HEK293 (cell line): ENCODE measurements at regions not wholly inside any gene's neighbourhood (a gene's known extent, or its start where the extent isn't known, plus 50 kb on each side); places are given as distances from the start of the nearest gene placed in this dataset.

Source experiments
- CTCF ChIA-PET: fragments of 350-600 bp; formaldehyde crosslinking; extraction: SDS; loops from one replicate; lab custom pipeline; 2021; ENCODE audit warnings: antibody characterized with exemption; lab: Yijun Ruan, JAX
- POLR2A ChIA-PET: fragments of 300-600 bp; formaldehyde crosslinking; extraction: SDS; loops from one replicate; lab custom pipeline; 2020; ENCODE audit warnings: antibody characterized with exemption, inconsistent platforms; lab: Yijun Ruan, JAX
- H3K27ac ChIP-seq: fragments of 200-500 bp; sonication (Bioruptor generic); 2 replicates; pipeline ENCODE4 v1.5.1; 2014; ENCODE audit warnings: low read depth, low read length, control low read depth, inconsistent platforms; ENCODE audit errors: extremely low read depth
- H3K36me3 ChIP-seq, 2 experiments: fragments of 200-500 bp in 1 of 2; sonication (Bioruptor generic) in 1 of 2; 1 replicate in 1 of 2; 2 replicates in 1 of 2; pipeline ENCODE4 v1.5.1; 2014 to 2017; ENCODE audit warnings: inconsistent platforms in 2 of 2, low read length in 2 of 2; ENCODE audit not compliant: control insufficient read depth in 2 of 2, insufficient read depth in 1 of 2
- H3K4me1 ChIP-seq: fragments of 200-500 bp; sonication (Bioruptor generic); 2 replicates; pipeline ENCODE4 v1.5.1; 2014; ENCODE audit warnings: mild to moderate bottlenecking, low read length, inconsistent platforms; ENCODE audit not compliant: control insufficient read depth, insufficient read depth
- H3K4me3 ChIP-seq: 2 replicates; pipeline ENCODE4 v1.5.1; 2011; ENCODE audit warnings: low read depth, mild to moderate bottlenecking, control low read depth, low read length, moderate library complexity
- H3K9me3 ChIP-seq: fragments of 200-500 bp; sonication (Bioruptor generic); 2 replicates; pipeline ENCODE4 v1.5.1; 2014; ENCODE audit warnings: low read depth, low read length, inconsistent platforms; ENCODE audit not compliant: control insufficient read depth, insufficient read depth
- EGR2 ChIP-seq: fragments of 450-650 bp; formaldehyde crosslinking; IDR thresholded peaks from 2 replicates; pipeline ENCODE4 v1.5.1; 2016; ENCODE audit warnings: low read depth, missing biosample characterization, missing genetic modification characterization
- GLI4 ChIP-seq: fragments of 450-650 bp; formaldehyde crosslinking; IDR thresholded peaks from 2 replicates; pipeline ENCODE4 v1.5.1; 2016; ENCODE audit warnings: missing biosample characterization, missing genetic modification characterization
- KLF1 ChIP-seq: fragments of 450-650 bp; formaldehyde crosslinking; IDR thresholded peaks from 2 replicates; pipeline ENCODE4 v1.5.1; 2016; ENCODE audit warnings: missing biosample characterization, missing genetic modification characterization
- KLF7 ChIP-seq: fragments of 450-650 bp; formaldehyde crosslinking; IDR thresholded peaks from 2 replicates; pipeline ENCODE4 v1.5.1; 2016; ENCODE audit warnings: missing biosample characterization, missing genetic modification characterization, borderline replicate concordance
- PRDM1 ChIP-seq: fragments of 450-650 bp; formaldehyde crosslinking; IDR thresholded peaks from 2 replicates; pipeline ENCODE4; 2016; ENCODE audit warnings: missing biosample characterization, missing genetic modification characterization
- SETDB1 ChIP-seq: IDR thresholded peaks from one replicate; pipeline ENCODE4 v1.6.1; 2017; ENCODE audit warnings: mild to moderate bottlenecking, low read length, moderate library complexity, mixed read lengths; ENCODE audit not compliant: insufficient read length
- YY2 ChIP-seq: fragments of 450-650 bp; formaldehyde crosslinking; IDR thresholded peaks from 2 replicates; pipeline ENCODE4 v1.5.1; 2016; ENCODE audit warnings: missing biosample characterization, missing genetic modification characterization
- ZNF138 ChIP-seq: fragments of 450-650 bp; formaldehyde crosslinking; IDR thresholded peaks from 2 replicates; pipeline ENCODE4 v1.5.1; 2016; ENCODE audit warnings: missing biosample characterization, missing genetic modification characterization, borderline replicate concordance
- ZNF146 ChIP-seq: fragments of 450-650 bp; formaldehyde crosslinking; IDR thresholded peaks from 2 replicates; pipeline ENCODE4 v1.5.1; 2016; ENCODE audit warnings: missing biosample characterization, missing genetic modification characterization
- ZNF274 ChIP-seq, 2 experiments: fragments of 200-500 bp in 1 of 2; fragments of 450-650 bp in 1 of 2; sonication (Bioruptor generic) in 1 of 2; formaldehyde crosslinking in 1 of 2; IDR thresholded peaks; 2 replicates each; pipeline versions ENCODE4 v1.5.1 to v1.6.1; 2014 to 2016; ENCODE audit warnings: borderline replicate concordance in 1 of 2, inconsistent platforms in 1 of 2, low read length in 1 of 2, missing biosample characterization in 1 of 2, missing genetic modification characterization in 1 of 2
- ZNF280C ChIP-seq: fragments of 450-650 bp; formaldehyde crosslinking; IDR thresholded peaks from 2 replicates; pipeline ENCODE4 v1.5.1; 2016; ENCODE audit warnings: missing biosample characterization, missing genetic modification characterization
- ZNF302 ChIP-seq: fragments of 450-650 bp; formaldehyde crosslinking; IDR thresholded peaks from 2 replicates; pipeline ENCODE4 v1.5.1; 2016; ENCODE audit warnings: missing biosample characterization, missing genetic modification characterization, low read depth
- ZNF341 ChIP-seq: fragments of 450-650 bp; formaldehyde crosslinking; IDR thresholded peaks from 2 replicates; pipeline ENCODE4; 2016; ENCODE audit warnings: low read depth, missing biosample characterization, missing genetic modification characterization
- ZNF362 ChIP-seq: fragments of 450-650 bp; formaldehyde crosslinking; IDR thresholded peaks from 2 replicates; pipeline ENCODE4 v1.5.1; 2016; ENCODE audit warnings: missing biosample characterization, missing genetic modification characterization
- ZNF37A ChIP-seq: fragments of 450-650 bp; IDR thresholded peaks from 2 replicates; pipeline ENCODE4 v1.5.1; 2018; ENCODE audit warnings: missing biosample characterization, missing genetic modification characterization
- ZNF488 ChIP-seq: fragments of 450-650 bp; formaldehyde crosslinking; IDR thresholded peaks from 2 replicates; pipeline ENCODE4 v1.5.1; 2016; ENCODE audit warnings: missing biosample characterization, missing genetic modification characterization
- ZNF664 ChIP-seq: fragments of 450-650 bp; formaldehyde crosslinking; IDR thresholded peaks from 2 replicates; pipeline ENCODE4 v1.5.1; 2016; ENCODE audit warnings: missing biosample characterization, missing genetic modification characterization
- ZNF677 ChIP-seq: fragments of 450-650 bp; IDR thresholded peaks from 2 replicates; pipeline ENCODE4 v1.5.0; 2018; ENCODE audit warnings: missing biosample characterization, mild to moderate bottlenecking, missing genetic modification characterization, moderate library complexity
- ZNF701 ChIP-seq: fragments of 450-650 bp; formaldehyde crosslinking; IDR thresholded peaks from 2 replicates; pipeline ENCODE4 v1.5.1; 2016; ENCODE audit warnings: missing biosample characterization, missing genetic modification characterization
- ZNF747 ChIP-seq: fragments of 450-650 bp; formaldehyde crosslinking; IDR thresholded peaks from 2 replicates; pipeline ENCODE4 v1.5.1; 2016; ENCODE audit warnings: missing biosample characterization, missing genetic modification characterization

DNA sequence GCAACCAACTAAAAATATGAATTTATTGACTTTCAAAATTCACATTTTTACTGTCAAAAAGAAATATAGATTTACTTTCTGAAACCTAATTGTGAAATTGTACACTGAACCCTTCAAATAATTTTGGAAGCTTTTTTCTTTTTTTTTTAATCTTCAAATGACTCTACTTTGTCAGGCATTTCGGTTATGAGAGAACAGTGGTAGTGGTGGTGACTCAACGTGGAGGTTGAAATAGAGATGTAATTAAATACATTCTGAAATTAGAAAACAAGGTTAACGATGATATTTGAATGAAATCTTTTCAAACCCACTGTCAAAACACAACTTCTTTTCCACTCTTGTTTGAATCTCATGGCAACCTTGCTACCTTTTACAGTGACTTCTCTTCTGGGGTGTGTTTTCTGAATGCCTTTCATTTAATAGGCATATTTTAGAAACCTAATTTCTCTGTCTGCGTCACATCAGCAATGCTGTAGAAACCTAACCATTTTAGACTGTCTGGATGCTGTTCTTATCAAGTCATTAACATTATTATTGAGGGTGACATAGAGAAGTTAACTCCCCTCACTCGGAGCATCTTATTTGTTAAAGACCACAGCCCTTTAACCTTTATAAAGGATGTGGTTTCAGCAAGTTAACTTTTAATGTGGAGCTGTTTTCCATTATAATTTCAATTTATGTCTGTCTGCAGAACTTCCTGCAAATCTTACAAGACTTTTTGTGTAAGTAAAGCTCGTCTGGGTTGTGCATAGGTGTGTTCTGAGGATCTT is 136.8 kb downstream of the PCDH7 start:
- H3K4me3 ChIP-seq, result no peak overlapping the region
- H3K4me1 ChIP-seq, result no peaks in the 10 kb centered on the region
- no peaks in the 10 kb centered on the region for H3K9me3 ChIP-seq
- no peaks in the 10 kb centered on the region for H3K36me3 ChIP-seq
- ChIA-PET POLR2A (no interaction called here), CTCF (interaction anchor here (0.7 kb wide), 1 partner anchor 110 kb away, joined by 3 read pairs; no protein-coding TSS in a partner anchor)
- H3K27ac ChIP-seq, result no peak overlapping the region
- no peak for TF ChIP-seq ZNF280C (tag by site-specific recombination)
- no peak for TF ChIP-seq ZNF138 (tag by site-specific recombination)
- TF ChIP-seq ZNF362 (tag by site-specific recombination), result no peak
- no peak for TF ChIP-seq KLF7 (tag by site-specific recombination)
- TF ChIP-seq EGR2 (tag by site-specific recombination), result no peak
- no peak for TF ChIP-seq ZNF701 (tag by site-specific recombination)
- TF ChIP-seq KLF1 (tag by site-specific recombination), result no peak
- no peak for TF ChIP-seq ZNF664 (tag by site-specific recombination)
- TF ChIP-seq ZNF146, result no peak
- no peak for TF ChIP-seq ZNF341
- TF ChIP-seq GLI4 (tag by site-specific recombination), result no peak
- no peak for TF ChIP-seq YY2 (tag by site-specific recombination)
- no peak for TF ChIP-seq ZNF274 (IDR thresholded peaks at IDR 0.05; ENCODE audit: low read length)
- TF ChIP-seq ZNF274 (tag by site-specific recombination; IDR thresholded peaks at IDR 0.05; ENCODE audit: borderline replicate concordance), result no peak
- TF ChIP-seq, all 188 proteins: peak for 0

DNA sequence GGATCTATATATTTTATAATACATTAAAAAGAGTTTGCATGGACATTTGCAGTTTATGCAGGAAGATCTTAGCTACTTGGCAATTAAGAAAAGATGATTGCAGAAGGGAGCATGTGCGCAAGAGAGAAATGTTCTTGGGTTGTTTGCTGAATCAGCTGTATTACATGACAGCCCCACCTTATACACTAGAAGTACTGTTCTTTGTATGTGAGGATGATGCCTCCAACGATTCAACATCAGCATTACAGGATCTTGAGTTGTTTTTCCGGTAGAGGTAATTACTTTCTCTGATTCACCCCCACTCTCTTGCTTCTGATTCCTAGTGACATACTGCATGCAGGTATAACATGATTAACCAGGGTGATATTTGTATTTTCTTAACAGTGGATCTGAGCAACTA is 140.8 kb downstream of the PCDH7 start:
- H3K9me3 ChIP-seq, result no peaks in the 10 kb centered on the region
- no peak overlapping the region for H3K4me3 ChIP-seq
- TF ChIP-seq ZNF302 (tag by site-specific recombination) (no peak), ZNF488 (tag by site-specific recombination) (no peak), PRDM1 (no peak), ZNF747 (tag by site-specific recombination) (no peak), ZNF677 (tag by site-specific recombination) (no peak), SETDB1 (no peak), ZNF37A (tag by site-specific recombination) (no peak)
- POLR2A ChIA-PET, result no interaction called here
- H3K36me3 ChIP-seq, result no peaks in the 10 kb centered on the region
- no peaks in the 10 kb centered on the region; the same call in 1 of the 2 replicates for H3K4me1 ChIP-seq
- H3K27ac ChIP-seq, result no peak overlapping the region
- CTCF ChIA-PET, result no interaction called here
